ENCODE measurements at regions not wholly inside any gene's neighbourhood (a gene's known extent, or its start where the extent isn't known, plus 50 kb on each side); places are given as distances from the start of the nearest gene placed in this dataset.

- no peak overlapping the region for H3K4me3 ChIP-seq (ENCODE audit: low read depth, low read length)
Observed at GRCh38 chr10:44244745-44245600, 139.9 kb downstream of the CXCL12 start.

- no peak overlapping the region for H3K4me3 ChIP-seq (ENCODE audit: low read depth, low read length)
Observed at GRCh38 chr10:44243851-44244510, 140.9 kb downstream of the CXCL12 start.

- H3K4me3 ChIP-seq (ENCODE audit: low read depth, low read length): no peak overlapping the region
Observed at GRCh38 chr10:44242826-44243225, 142.1 kb downstream of the CXCL12 start.

GRCh38 chr10:44242091-44242490 is 142.8 kb downstream of the CXCL12 start:
- no peak overlapping the region for H3K4me3 ChIP-seq (ENCODE audit: low read depth, low read length)

GRCh38 chr10:44240584-44241205 is 144.2 kb downstream of the CXCL12 start:
- no peak overlapping the region for H3K4me3 ChIP-seq (ENCODE audit: low read depth, low read length)

GRCh38 chr10:44238212-44238611 is 146.7 kb downstream of the CXCL12 start:
- H3K4me3 ChIP-seq (ENCODE audit: low read depth, low read length): no peak overlapping the region

- no peak overlapping the region for H3K4me3 ChIP-seq (ENCODE audit: low read depth, low read length)
Observed at GRCh38 chr10:44237364-44238049, 147.4 kb downstream of the CXCL12 start.

GRCh38 chr10:44235363-44235762 is 149.5 kb downstream of the CXCL12 start:
- no peak overlapping the region for H3K4me3 ChIP-seq (ENCODE audit: low read depth, low read length)

- no peak overlapping the region for H3K4me3 ChIP-seq (ENCODE audit: low read depth, low read length)
Observed at GRCh38 chr10:44234483-44234875, 150.4 kb downstream of the CXCL12 start.

- H3K4me3 ChIP-seq (ENCODE audit: low read depth, low read length): peak overlapping the region; percentile 8
Observed at GRCh38 chr10:44233561-44234482, 151.1 kb downstream of the CXCL12 start.

GRCh38 chr10:44217274-44217820 is 167.6 kb downstream of the CXCL12 start:
- no peak overlapping the region for H3K4me3 ChIP-seq (ENCODE audit: low read depth, low read length)

- H3K4me3 ChIP-seq (ENCODE audit: low read depth, low read length): no peak overlapping the region
Observed at GRCh38 chr10:44216073-44216472, 168.8 kb downstream of the CXCL12 start.

- H3K4me3 ChIP-seq (ENCODE audit: low read depth, low read length): no peak overlapping the region
Observed at GRCh38 chr10:44209811-44210210, 175.1 kb downstream of the CXCL12 start.

GRCh38 chr10:44207160-44207559 is 177.7 kb downstream of the CXCL12 start:
- H3K4me3 ChIP-seq (ENCODE audit: low read depth, low read length): no peak overlapping the region

- no peak overlapping the region for H3K4me3 ChIP-seq (ENCODE audit: low read depth, low read length)
Observed at GRCh38 chr10:44206127-44206818, 178.6 kb downstream of the CXCL12 start.

GRCh38 chr10:44205067-44205466 is 179.8 kb downstream of the CXCL12 start:
- no peak overlapping the region for H3K4me3 ChIP-seq (ENCODE audit: low read depth, low read length)

GRCh38 chr10:44203535-44203934 is 181.4 kb downstream of the CXCL12 start:
- no peak overlapping the region for H3K4me3 ChIP-seq (ENCODE audit: low read depth, low read length)

- H3K4me3 ChIP-seq (ENCODE audit: low read depth, low read length): no peak overlapping the region
Observed at GRCh38 chr10:44202952-44203351, 181.9 kb downstream of the CXCL12 start.

- no peak overlapping the region for H3K4me3 ChIP-seq (ENCODE audit: low read depth, low read length)
Observed at GRCh38 chr10:44201656-44202055, 183.2 kb downstream of the CXCL12 start.

Measured in iPS-11a (cell line).